ENCODE measurements at regions not wholly inside any gene's neighbourhood (a gene's known extent, or its start where the extent isn't known, plus 50 kb on each side); places are given as distances from the start of the nearest gene placed in this dataset.

DNA sequence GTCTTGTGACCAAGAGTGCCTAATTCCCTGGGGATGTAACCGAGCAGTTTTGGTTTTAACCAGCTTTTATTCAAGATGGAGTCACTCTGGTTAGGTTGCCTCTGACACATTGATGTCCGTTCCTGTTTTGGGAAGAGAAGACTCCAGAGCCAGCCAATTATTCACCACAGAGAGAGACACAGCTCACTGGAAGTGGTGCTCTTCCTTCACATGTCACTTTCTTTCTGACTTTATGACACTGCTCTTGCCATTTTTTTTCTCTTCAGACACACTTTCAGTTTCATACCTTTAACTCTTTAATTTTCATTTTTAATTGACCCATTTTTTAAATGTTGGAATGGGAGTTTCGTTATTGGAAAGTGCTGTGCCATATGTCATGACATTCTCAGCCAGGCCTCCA, 418.4 kb upstream of the FSTL5 start:
- DNase-seq (ENCODE audit: insufficient read length) (no peak), FAIRE-seq (no peak)
- TF ChIP-seq POLR2A (IDR thresholded peaks at IDR 0.05; ENCODE audit: low read depth, low read length) (no peak), POLR2AphosphoS5 (IDR thresholded peaks at IDR 0.05; ENCODE audit: low read depth, low read length) (no peak), TAF1 (IDR thresholded peaks at IDR 0.05; ENCODE audit: borderline replicate concordance, low read depth, low read length) (no peak)

DNA sequence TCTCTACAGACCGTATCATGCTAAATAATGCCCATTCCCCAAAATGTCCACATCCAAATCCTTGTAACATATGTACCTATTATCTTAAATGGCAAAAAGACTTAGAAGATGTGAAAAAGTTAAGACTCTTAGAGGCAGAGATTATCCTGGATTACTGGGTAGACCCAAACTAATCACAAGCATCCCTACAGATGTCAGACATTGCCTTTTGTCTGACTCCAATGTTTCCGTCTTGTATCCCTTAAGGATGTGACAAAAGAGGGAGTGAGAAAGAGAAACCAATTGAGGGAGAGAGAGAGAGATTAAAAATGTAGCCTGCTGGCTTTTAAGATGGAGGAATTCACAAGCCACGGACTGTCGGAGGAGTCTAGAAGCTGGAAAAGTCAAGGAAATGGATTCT, 401.9 kb upstream of the FSTL5 start:
- FAIRE-seq (no peak), DNase-seq (ENCODE audit: insufficient read length) (no peak)
- TF ChIP-seq POLR2A (IDR thresholded peaks at IDR 0.05; ENCODE audit: low read depth, low read length) (no peak), TAF1 (IDR thresholded peaks at IDR 0.05; ENCODE audit: borderline replicate concordance, low read depth, low read length) (no peak), POLR2AphosphoS5 (IDR thresholded peaks at IDR 0.05; ENCODE audit: low read depth, low read length) (no peak)

DNA sequence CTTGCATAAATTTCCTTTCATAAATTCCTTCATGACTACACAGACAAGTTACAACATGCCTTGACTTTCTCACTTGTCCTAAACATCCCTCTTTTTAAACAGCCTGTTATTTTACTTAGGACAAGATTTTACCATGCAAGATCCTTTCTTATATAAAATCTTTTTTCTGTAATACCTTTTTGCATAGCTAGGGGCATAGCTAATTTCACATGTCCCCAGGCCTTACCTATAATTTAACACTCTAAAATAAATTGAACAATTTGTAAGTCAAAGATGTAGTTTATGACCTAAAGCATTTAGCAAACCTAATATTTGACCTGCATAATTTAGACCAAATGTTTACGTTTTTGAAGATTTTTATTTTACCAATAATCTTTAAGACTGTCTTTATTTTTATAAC, 396.3 kb upstream of the FSTL5 start:
- FAIRE-seq (no peak), DNase-seq (ENCODE audit: insufficient read length) (no peak)
- TF ChIP-seq TAF1 (IDR thresholded peaks at IDR 0.05; ENCODE audit: borderline replicate concordance, low read depth, low read length) (no peak), POLR2AphosphoS5 (IDR thresholded peaks at IDR 0.05; ENCODE audit: low read depth, low read length) (no peak), POLR2A (IDR thresholded peaks at IDR 0.05; ENCODE audit: low read depth, low read length) (no peak)

DNA sequence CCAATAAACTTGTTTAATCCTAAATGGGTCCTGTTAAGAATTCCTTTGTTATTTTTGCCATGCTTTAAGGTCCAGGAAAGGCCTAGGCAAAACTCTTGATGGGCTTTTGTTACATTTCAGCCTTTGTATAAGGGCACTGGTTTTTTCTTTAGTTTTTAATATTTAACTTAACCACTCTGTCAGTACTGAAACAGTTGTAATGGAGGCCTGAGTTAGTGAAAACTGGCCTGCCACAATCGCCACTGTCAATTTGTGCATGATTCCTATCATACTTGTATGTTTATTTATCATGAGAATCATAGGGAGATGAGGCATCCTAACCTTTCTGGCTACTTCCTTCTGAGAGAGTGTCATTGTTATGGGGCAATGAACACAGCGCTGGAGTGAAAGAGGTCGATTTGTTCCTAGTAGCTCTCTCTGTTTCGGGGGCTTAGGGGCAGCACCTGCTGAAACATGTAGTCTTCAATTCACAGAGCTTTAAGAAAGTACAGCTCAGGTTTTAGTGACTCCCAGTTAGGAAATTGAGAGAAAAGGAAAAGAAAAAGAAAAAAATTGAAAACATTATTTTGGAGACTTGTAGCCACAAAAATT, 393.8 kb upstream of the FSTL5 start:
- DNase-seq (ENCODE audit: insufficient read length), result no peak
- TF ChIP-seq POLR2AphosphoS5 (IDR thresholded peaks at IDR 0.05; ENCODE audit: low read depth, low read length) (no peak), TAF1 (IDR thresholded peaks at IDR 0.05; ENCODE audit: borderline replicate concordance, low read depth, low read length) (no peak), POLR2A (IDR thresholded peaks at IDR 0.05; ENCODE audit: low read depth, low read length) (no peak)
- no peak for FAIRE-seq

DNA sequence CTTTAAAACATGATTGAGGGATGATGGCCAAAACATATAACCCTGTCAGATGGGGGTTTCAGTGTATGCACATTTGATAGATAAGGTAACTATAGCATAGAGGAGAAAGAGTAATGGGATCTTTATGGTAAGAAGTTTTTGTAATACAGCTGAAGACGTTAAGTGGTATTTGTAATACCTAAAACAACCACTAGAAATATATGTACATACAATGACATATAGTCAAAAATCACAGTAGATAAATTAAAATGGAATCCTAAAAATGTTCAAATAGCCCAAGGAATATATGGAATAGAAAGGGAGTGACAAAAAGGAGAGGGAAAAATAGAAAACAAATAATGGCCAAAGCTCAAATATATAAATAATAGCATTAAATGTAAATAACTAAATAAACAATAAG, 371.3 kb upstream of the FSTL5 start:
- TF ChIP-seq POLR2A (IDR thresholded peaks at IDR 0.05; ENCODE audit: low read depth, low read length) (no peak), POLR2AphosphoS5 (IDR thresholded peaks at IDR 0.05; ENCODE audit: low read depth, low read length) (no peak), TAF1 (IDR thresholded peaks at IDR 0.05; ENCODE audit: borderline replicate concordance, low read depth, low read length) (no peak)
- no peak for DNase-seq (ENCODE audit: insufficient read length)
- no peak for FAIRE-seq

DNA sequence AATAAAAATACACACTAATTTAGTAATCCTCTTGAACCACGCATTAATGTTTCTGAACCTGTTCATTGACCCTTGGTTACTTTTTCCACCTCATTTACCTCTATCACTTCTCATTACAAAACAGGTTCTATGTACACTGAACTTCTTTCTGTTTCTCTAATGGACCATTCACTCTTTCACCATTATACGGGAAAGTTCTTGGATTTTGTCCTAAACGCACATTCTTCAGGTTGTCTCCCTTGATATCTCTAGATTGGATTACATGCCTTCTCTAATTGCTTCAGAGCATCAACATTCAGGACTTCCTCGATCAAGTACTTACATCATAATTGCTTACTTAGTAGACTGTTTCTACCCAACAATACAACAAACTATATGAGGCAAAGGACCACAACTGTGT, 359.4 kb upstream of the FSTL5 start:
- FAIRE-seq (no peak), DNase-seq (ENCODE audit: insufficient read length) (no peak)
- TF ChIP-seq TAF1 (IDR thresholded peaks at IDR 0.05; ENCODE audit: borderline replicate concordance, low read depth, low read length) (no peak), POLR2AphosphoS5 (IDR thresholded peaks at IDR 0.05; ENCODE audit: low read depth, low read length) (no peak), POLR2A (IDR thresholded peaks at IDR 0.05; ENCODE audit: low read depth, low read length) (no peak)

DNA sequence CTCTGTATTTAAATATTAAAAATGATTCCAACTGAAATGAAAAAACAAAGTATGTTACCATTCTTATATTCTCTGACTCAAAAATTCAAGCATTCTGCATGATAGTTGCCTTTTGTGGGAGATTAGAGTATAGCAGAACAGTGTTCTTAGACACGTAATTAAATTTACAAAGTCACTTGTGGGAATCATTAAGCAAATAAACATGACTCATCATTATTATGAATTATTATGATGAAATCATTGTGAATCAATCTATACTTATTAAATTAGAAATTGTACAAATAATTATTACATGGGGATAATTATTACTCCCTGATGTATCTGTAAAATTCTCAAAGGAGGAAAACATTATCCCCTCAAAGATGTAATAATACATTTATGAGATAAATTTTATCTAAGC, 358.9 kb upstream of the FSTL5 start:
- no peak for TF ChIP-seq TAF1 (IDR thresholded peaks at IDR 0.05; ENCODE audit: borderline replicate concordance, low read depth, low read length)
- TF ChIP-seq POLR2AphosphoS5 (IDR thresholded peaks at IDR 0.05; ENCODE audit: low read depth, low read length), result no peak
- TF ChIP-seq POLR2A (IDR thresholded peaks at IDR 0.05; ENCODE audit: low read depth, low read length), result no peak
- DNase-seq (ENCODE audit: insufficient read length) (no peak), FAIRE-seq (no peak)

DNA sequence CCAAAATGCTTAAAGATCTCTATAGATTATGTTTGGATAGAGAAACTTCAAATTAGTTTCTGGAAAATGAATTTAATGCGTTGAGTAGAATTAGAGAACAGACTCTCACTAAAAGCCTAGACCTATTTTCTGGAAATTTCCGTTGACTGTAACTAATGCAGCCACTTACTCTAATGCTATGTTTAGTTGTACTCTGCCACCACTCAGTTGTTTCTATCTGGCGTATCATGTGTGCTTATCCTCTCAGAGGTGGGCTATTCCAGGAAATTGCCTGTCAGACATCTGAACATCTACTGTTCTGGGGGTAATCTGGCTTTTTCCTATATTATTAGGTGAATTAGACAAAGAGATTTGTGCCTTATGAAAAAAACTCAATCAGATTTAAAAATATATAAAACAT, 347.1 kb upstream of the FSTL5 start:
- no peak for TF ChIP-seq POLR2AphosphoS5 (IDR thresholded peaks at IDR 0.05; ENCODE audit: low read depth, low read length)
- no peak for TF ChIP-seq TAF1 (IDR thresholded peaks at IDR 0.05; ENCODE audit: borderline replicate concordance, low read depth, low read length)
- TF ChIP-seq POLR2A (IDR thresholded peaks at IDR 0.05; ENCODE audit: low read depth, low read length), result no peak
- no peak for FAIRE-seq

DNA sequence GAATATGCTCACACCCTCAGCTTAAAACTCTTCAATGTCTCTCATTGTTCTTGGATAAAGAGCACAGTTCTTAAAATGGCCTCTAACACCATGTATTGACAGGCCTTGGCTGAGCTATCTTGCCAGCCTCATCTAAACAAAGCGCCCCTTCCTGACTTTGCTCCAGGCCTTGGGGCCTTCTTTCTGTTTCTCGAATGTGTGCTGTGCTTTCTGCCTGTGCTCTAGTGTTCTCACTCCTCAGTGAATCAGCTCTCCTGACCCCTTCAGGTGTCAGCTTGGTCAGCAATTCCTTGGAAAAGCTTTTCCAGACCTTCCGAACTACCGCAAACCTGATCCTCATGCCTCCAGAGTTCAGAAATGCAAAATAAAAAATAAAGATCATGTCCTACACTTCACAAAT, 346.3 kb upstream of the FSTL5 start:
- FAIRE-seq, result no peak

More for the DNA sequence above, 347.1 kb upstream of the FSTL5 start:
- DNase-seq (ENCODE audit: insufficient read length), result no peak

DNA sequence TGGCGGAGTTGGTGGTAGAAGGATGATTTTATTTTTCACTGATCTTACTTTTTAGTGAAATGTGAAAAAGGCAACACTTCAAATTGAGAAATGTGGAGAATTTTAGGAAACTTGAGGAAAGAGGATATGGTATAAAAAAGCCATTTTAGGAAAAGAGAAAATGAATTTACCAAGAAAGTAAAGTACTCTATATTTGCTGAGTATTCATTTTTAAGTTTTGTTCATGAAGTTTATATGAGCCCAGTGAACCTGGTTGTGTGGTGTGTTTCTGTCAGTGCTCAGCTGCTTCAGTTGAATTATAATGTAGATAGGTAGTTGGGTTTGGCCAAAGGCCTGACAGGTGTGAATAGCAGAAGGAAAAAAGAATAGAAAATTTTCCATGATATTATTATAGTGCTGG, 345.5 kb upstream of the FSTL5 start:
- TF ChIP-seq TAF1 (IDR thresholded peaks at IDR 0.05; ENCODE audit: borderline replicate concordance, low read depth, low read length) (no peak), POLR2A (IDR thresholded peaks at IDR 0.05; ENCODE audit: low read depth, low read length) (no peak), POLR2AphosphoS5 (IDR thresholded peaks at IDR 0.05; ENCODE audit: low read depth, low read length) (no peak)
- DNase-seq (ENCODE audit: insufficient read length), result no peak
- no peak for FAIRE-seq

More for the DNA sequence above, 346.3 kb upstream of the FSTL5 start:
- no peak for DNase-seq (ENCODE audit: insufficient read length)
- TF ChIP-seq POLR2AphosphoS5 (IDR thresholded peaks at IDR 0.05; ENCODE audit: low read depth, low read length), result no peak
- no peak for TF ChIP-seq TAF1 (IDR thresholded peaks at IDR 0.05; ENCODE audit: borderline replicate concordance, low read depth, low read length)
- TF ChIP-seq POLR2A (IDR thresholded peaks at IDR 0.05; ENCODE audit: low read depth, low read length), result no peak

DNA sequence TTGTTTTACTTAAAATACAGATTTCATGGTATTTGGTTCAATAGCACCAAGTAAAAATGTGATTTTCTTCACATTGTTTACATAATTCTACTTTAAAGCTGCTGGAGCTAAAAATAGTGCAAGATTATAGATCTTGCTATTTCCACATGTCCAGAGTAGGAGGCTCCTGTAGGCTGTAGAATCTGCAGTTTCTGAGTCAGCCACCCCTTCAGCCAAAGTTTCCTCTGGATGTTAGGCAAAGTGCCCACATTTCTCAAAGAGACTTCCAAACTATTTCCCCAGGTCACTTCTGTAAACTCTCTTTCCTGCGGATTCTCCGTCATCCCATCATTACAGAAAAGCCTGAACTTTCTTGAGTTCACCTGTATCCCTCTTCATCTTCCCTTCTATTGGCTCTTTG, 342.5 kb upstream of the FSTL5 start:
- no peak for DNase-seq (ENCODE audit: insufficient read length)
- TF ChIP-seq TAF1 (IDR thresholded peaks at IDR 0.05; ENCODE audit: borderline replicate concordance, low read depth, low read length) (no peak), POLR2AphosphoS5 (IDR thresholded peaks at IDR 0.05; ENCODE audit: low read depth, low read length) (no peak), POLR2A (IDR thresholded peaks at IDR 0.05; ENCODE audit: low read depth, low read length) (no peak)
- no peak for FAIRE-seq

DNA sequence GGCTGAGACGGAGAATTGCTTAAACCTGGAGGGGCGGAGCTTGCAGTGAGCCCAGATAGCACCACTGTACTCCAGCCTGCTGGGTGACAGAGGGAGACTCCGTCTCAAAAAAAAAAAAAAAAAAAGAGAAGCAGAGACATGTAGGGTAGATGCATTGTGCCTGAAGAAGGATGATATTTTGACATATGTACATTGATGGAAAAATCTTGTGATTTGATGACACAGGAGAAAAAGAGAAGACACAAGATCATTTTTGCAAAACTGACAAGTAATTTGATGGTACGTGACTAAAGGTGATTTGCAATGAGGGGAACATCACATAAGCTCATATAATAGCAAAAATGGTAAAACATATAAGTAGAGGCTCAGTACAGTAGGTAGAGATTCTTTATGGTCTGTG, 340.1 kb upstream of the FSTL5 start:
- FAIRE-seq, result no peak
- no peak for TF ChIP-seq POLR2AphosphoS5 (IDR thresholded peaks at IDR 0.05; ENCODE audit: low read depth, low read length)
- no peak for TF ChIP-seq TAF1 (IDR thresholded peaks at IDR 0.05; ENCODE audit: borderline replicate concordance, low read depth, low read length)
- TF ChIP-seq POLR2A (IDR thresholded peaks at IDR 0.05; ENCODE audit: low read depth, low read length), result no peak
- DNase-seq (ENCODE audit: insufficient read length), result no peak
